ENCODE measurements at regions not wholly inside any gene's neighbourhood (a gene's known extent, or its start where the extent isn't known, plus 50 kb on each side); places are given as distances from the start of the nearest gene placed in this dataset.

DNA sequence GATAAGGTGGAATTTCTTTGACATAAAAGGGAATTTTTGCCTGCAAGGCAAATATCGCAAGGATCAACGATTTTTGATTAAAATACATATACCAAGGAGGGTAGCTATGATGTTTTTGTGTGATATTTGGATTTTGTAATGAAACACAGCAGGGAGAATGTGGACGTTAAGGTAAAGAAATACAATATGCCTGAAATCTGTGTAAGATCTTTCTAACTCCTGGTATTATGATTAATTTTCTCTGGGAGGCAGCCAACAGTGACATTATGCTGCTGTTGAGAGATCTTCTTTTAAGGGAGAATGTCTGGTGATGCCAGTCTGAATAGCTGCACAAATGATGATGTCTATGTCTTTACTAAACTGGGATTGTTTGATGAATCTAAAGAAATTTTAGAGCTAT, 972.2 kb downstream of the SQOR start:
- TF ChIP-seq, protein P1, sequence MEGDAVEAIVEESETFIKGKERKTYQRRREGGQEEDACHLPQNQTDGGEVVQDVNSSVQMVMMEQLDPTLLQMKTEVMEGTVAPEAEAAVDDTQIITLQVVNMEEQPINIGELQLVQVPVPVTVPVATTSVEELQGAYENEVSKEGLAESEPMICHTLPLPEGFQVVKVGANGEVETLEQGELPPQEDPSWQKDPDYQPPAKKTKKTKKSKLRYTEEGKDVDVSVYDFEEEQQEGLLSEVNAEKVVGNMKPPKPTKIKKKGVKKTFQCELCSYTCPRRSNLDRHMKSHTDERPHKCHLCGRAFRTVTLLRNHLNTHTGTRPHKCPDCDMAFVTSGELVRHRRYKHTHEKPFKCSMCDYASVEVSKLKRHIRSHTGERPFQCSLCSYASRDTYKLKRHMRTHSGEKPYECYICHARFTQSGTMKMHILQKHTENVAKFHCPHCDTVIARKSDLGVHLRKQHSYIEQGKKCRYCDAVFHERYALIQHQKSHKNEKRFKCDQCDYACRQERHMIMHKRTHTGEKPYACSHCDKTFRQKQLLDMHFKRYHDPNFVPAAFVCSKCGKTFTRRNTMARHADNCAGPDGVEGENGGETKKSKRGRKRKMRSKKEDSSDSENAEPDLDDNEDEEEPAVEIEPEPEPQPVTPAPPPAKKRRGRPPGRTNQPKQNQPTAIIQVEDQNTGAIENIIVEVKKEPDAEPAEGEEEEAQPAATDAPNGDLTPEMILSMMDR (conservative IDR thresholded peaks at IDR 0.05; ENCODE audit: low read depth, low read length): no peak
- TF ChIP-seq EZH2 (IDR thresholded peaks at IDR 0.05; ENCODE audit: low read length, unreplicated experiment) (no peak), EZH2phosphoT487 (IDR thresholded peaks at IDR 0.05; ENCODE audit: borderline replicate concordance, low read length) (no peak)

Data from PC-3 (cell line).